WI38 (cell line): ENCODE measurements at regions not wholly inside any gene's neighbourhood (a gene's known extent, or its start where the extent isn't known, plus 50 kb on each side); places are given as distances from the start of the nearest gene placed in this dataset.
"Not testable (repeated sequence)": the region's sequence is repeated elsewhere in the genome, so short reads cannot be mapped to it uniquely, and the experiment has no call there.

ENCODE experiments used
- H3K4me3 ChIP-seq: 2 replicates; pipeline ENCODE4 v1.5.1; 2011; ENCODE audit warnings: low read depth, mild to moderate bottlenecking, control low read depth, low read length
- TF ChIP-seq, protein P1 (sequence below): IDR thresholded peaks from 2 replicates; pipeline ENCODE4 v1.5.1; 2012; ENCODE audit warnings: low read depth, mild to moderate bottlenecking, control low read depth, low read length

DNA sequence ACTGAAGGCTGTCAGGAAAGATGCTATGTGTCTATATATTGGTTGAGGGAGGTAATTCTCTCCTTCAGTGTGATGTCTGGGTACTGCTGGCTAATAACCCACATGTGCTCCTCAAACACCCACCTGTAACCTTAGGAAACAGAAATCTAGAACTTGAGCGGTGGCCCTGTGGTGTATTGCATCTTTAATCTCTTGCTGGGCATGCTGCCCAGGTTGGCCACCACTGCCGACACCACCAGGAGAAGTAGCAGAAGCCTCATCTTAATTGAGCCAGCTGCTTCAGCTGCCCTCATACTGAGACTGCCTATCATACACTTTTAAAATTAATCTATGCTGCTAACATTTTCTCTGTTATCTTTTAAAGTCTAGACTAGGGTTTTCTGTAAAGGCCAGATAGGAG lies 103.5 kb upstream of the C5orf63 start:
- TF ChIP-seq, protein P1, sequence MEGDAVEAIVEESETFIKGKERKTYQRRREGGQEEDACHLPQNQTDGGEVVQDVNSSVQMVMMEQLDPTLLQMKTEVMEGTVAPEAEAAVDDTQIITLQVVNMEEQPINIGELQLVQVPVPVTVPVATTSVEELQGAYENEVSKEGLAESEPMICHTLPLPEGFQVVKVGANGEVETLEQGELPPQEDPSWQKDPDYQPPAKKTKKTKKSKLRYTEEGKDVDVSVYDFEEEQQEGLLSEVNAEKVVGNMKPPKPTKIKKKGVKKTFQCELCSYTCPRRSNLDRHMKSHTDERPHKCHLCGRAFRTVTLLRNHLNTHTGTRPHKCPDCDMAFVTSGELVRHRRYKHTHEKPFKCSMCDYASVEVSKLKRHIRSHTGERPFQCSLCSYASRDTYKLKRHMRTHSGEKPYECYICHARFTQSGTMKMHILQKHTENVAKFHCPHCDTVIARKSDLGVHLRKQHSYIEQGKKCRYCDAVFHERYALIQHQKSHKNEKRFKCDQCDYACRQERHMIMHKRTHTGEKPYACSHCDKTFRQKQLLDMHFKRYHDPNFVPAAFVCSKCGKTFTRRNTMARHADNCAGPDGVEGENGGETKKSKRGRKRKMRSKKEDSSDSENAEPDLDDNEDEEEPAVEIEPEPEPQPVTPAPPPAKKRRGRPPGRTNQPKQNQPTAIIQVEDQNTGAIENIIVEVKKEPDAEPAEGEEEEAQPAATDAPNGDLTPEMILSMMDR = no peak
- no peak overlapping the region for H3K4me3 ChIP-seq

DNA sequence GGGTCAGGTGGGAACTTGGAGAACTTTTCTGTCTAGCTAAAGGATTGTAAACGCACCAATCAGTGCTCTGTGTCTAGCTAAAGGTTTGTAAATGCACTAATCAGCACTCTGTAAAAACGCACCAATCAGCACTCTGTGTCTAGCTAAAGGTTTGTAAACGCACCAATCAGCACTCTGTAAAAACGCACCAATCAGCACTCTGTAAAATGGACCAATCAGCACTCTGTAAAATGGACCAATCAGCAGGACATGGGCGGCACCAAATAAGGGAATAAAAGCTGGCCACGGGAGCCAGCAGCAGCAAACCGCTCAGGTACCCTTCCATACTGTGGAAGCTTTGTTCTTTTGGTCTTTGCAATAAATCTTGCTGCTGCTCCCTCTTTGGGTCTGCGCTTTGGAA lies 108.0 kb upstream of the MEGF10 start:
- H3K4me3 ChIP-seq = not testable (repeated sequence)

DNA sequence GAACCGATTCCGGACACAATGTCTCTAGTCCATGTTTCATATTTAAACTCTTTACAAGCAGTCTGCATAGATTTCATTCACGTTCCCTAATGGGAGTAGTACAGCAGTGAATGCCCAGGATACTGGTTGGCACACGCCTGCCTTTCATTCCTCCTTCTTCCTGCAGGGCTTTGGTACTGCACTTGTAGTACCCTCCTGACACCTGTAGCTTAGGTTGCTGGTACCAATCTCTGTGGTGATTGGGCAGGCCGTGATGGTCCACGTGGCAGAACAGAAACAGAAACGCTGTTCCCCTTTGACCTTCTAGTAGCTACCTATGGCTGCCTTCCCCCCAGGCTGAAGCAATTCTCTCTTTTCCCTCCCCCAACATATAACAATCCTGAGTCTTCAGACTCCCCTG lies 107.3 kb upstream of the MEGF10 start:
- no peak overlapping the region for H3K4me3 ChIP-seq
- TF ChIP-seq, protein P1 = no peak

DNA sequence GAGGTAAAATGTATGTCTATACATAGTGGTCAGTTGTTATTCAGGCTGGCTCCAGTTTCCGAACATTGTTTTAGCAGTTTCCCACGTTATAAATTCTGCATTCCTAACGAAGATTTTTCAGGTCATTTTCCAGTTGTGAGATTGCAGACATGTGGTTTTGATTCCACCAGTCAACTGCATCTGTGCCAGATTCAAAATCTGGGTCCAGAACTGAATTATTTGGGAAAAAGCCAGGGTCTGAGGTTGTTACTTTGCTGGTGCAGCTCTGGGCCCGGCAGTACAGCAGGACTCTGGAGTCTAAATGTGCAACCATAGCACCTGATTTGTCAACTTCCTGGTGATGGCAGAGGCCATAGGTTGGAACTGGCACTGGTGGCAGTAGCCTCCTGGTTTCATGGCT lies 105.7 kb upstream of the MEGF10 start:
- TF ChIP-seq, protein P1 = no peak
- H3K4me3 ChIP-seq = no peak overlapping the region

DNA sequence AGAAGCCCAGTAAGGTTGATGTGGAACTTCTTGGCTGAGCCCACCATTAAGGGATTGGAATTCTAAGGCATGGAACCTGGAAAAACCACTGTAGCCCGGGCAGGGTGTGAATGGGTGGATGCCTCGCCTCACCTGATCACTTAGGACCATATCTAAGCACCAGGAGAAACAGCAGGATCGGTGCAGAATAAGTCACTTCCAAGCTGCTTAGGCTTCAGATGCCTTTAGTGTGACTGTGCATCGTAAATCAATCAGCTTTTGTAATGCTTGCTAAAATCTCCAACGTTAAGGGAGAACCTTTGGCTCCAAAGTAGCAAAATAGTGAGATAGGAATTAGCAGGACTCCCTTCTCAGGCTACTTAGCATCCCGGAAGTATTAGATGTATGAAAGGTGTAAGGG lies 103.9 kb upstream of the MEGF10 start:
- TF ChIP-seq, protein P1 = no peak
- no peak overlapping the region for H3K4me3 ChIP-seq

DNA sequence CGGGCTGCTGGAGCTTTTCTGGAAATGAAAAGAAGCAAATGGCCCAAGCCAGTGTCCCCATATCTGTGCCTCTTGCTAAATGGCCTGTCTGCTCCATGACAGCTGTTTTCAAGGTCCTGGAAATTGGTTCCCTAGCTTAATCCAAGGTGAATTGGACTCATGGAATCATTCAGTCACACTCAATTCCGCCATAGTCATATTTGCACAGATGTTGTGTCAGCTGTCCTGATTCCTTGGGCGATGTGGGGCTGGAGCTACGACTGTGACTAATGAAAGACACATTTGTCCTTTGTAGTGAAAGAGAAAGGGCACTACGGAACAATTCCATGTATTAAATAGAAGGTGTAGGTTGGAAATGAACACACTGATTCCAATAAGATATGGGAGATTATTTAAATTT lies 102.9 kb upstream of the MEGF10 start:
- TF ChIP-seq, protein P1 = no peak
- H3K4me3 ChIP-seq = no peak overlapping the region

DNA sequence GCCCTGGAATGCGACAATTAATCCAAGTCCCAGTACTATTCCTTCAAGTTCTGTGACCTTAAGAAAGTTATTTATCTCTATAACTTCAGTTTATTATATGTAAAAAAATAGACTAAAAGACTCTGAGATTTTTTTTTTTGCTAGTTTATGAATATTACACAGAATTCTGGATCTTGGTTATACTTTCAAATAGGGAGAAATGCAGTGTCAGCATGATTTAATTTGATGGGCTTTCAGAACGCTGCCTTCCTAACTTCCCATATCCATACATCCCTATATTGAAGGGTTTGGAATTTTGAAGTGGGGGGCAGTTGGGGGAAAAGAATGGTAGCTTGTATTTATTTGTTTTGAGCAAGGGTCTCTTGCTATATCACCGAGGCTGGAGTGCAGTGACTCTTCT lies 98.4 kb upstream of the MEGF10 start:
- H3K4me3 ChIP-seq = no peak overlapping the region
- TF ChIP-seq, protein P1 = no peak

DNA sequence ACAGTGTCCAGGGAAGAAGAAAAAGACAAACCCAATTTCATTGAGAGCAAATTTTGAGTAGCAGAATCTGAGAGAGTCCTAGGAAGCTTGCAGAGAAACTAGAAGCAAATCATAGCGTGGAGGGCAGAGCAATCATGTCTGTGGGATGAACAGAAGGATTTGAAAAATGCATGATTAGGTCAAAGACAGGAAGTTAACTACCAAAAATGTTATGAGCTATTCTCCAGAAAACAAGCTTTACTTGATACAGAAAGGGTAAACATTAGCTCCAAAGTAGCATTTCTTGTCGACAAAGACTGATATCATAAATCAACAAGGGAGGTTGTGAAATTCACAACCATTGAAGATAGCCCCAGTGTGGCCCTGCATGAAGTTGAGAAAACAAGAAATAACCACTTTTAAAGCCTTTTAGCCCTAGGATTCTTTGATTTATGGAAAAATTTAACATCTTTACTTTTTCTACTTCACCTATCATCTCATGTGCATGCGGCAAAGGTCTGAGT lies 97.7 kb upstream of the MEGF10 start:
- TF ChIP-seq, protein P1 = no peak
- H3K4me3 ChIP-seq = no peak overlapping the region
